HG02610 (cell line): ENCODE measurements at regions not wholly inside any gene's neighbourhood (a gene's known extent, or its start where the extent isn't known, plus 50 kb on each side); places are given as distances from the start of the nearest gene placed in this dataset.
"Not testable (repeated sequence)": the region's sequence is repeated elsewhere in the genome, so short reads cannot be mapped to it uniquely, and the experiment has no call there.

Source experiments
- ATAC-seq: cut with Tn5 transposase; IDR thresholded peaks from one replicate; pipeline ENCODE4 v1.9.1; 2021; ENCODE audit warnings: mild to moderate bottlenecking, moderate library complexity; ENCODE audit not compliant: unreplicated experiment

DNA sequence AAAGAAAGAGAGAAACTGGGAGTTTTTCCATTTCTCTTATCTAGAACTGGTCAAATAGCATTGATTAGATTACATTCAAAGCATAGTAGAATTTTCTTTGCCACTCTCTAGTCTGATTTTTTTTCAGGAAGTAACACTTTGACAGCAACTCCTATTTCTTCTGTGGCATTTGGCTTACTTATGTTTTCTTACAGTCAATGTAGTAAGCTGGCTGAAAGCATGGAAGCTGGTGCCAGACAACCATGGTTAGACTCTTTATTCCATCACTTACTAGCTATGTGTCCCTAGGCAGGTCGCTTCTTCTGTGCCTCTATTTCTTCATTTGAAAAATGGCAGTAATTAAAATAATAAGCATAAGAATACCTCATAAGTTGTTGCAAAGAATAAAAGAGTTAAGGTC lies 54.2 kb upstream of the OPRM1 start:
- no peak for ATAC-seq

DNA sequence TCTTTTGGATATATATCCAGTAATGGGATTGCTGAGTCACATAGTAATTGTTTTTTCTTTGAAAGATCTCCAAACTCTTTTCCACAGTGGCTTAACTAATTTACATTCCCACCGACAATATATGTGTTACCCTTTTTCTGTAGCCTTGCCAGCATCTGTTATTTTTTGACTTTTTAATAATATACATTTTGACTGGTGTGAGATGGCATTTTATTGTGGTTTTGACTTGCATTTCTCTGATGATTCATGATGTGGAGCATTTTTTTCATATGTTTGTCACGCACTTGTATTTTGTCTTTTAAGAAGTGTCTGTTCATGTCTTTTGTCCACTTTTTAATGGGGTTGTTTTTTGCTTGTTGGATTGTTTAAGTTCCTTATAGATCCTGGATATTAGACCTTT lies 58.9 kb upstream of the OPRM1 start:
- ATAC-seq: no peak

DNA sequence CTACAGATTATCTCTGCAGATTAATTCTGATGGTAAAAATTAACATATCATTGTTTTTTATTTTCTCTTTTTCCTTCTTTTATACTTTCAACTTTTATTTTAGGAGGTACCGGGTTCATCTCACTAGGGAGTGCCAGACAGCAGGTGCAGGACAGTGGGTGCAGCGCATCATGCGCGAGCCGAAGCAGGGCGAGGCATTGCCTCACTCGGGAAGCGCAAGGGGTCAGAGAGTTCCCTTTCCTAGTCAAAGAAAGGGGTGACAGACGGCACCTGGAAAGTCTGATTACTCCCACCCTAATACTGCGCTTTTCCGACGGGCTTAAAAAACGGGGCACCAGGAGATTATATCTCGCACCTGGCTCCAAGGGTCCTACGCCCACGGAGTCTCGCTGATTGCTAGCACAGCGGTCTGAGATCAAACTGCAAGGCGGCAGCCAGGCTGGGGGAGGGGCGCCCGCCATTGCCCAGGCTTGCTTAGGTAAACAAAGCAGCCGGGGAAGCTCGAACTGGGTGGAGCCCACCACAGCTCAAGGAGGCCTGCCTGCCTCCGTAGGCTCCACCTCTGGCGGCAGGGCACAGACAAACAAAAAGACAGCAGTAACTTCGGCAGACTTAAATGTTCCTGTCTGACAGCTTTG lies 60.0 kb upstream of the OPRM1 start:
- not testable (repeated sequence) for ATAC-seq

DNA sequence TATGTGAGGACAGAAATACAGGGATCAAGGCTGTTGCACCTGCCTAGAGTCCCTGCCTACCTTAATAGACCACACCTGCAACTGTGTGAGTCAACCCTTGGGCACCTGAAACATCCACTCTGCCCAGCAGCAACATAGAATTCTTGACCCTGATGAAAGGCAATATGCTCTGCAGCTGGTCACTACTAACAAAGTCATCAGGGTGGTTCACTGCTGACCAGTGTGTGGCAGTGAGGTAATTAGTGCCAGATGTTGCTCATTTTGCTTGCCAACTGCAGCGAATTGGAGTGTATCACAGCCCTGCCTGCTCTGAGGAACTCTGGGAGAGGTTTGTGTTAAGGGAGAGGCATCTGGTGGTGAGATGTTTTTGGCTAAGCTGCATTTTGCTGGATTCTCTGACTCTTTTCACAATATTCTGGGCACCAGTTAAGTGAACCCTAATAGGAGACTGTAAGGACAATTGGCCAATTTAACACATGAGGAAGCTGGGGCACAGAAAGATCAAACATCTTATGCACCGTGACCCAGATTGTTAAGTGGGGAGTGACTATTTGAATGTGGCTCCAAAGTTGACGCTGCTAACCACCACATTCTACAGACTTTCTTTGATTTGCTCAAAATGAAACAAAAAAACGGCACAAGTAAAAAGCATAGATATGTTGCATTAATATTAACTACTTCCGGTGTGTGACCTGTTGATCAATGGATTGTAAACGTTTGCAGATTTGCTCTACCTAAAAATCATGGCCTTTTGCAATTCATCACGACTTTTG lies 61.9 kb upstream of the OPRM1 start:
- peak; percentile 90 for ATAC-seq

DNA sequence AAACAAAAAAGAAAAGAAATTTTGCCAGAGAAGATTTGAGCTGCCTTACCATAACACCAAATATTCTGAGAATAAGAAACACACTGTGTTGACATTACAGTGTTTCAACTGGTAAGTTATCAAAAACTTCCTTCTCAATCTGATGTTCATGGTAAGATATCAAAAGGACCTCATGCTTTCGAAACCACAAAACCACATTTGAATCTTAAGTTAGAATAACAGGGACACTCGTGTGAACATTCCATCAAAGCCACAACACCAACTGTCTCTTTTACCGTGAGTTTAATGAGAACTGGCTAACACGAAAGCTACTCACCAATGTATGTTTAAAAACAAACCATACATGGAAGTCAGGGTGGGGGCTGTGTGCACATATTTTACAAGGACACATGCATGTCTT lies 73.0 kb upstream of the OPRM1 start:
- ATAC-seq: no peak

DNA sequence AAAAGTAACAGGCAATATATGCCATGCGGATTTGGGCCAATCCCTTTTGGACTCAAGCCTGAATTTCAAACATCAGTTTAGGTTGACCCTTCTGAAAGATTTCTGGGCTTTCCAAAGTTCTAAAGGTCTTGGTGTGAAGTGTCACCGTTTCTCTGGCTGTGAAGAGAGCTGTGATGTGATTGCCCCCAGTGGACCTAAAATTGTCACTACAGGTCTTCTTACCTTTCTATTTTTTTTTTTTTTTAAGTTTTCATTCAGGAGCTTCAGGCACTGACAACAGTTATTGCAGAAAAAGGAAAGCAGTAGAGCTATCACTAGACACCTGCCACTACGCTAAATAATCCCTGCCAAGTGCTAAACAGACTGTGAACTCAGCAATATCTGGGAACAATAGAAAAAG lies 75.7 kb upstream of the OPRM1 start:
- ATAC-seq: no peak

DNA sequence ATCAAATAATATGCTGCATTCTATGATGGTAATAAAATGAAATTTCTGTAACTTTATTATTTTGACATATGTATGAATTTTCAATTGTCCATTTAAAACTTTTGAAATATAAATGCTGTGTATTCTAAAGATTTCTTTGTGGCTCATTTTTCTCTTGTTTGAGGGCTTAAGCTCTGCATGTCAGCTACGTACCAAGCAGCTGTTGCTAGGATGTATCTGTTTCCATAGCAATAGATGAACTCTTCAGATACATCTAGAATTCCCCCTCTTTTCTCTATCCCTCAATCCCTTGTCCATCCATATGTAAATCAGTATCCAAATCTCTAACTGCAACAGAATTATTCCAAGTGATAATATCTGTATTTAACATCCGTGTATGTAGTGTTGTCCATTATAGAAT lies 76.5 kb upstream of the OPRM1 start:
- no peak for ATAC-seq

DNA sequence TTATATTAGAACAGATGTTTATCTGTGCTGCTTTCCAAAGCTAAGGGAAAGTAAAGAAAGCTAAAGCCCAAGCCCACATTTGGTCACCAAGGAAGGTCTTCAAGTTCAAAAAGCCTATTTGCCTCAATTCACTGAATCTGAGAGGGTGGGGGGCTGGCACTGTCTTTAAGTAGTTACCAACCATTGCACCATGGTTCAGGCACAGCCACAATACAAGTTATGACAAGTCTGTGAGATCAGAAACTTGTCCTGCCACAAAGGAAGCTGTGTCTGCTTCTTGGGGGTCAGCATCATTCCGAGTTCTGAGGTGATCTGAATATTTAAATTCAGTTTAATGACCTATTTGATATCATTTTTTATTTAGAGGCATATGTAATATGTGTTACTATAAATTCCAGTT lies 78.3 kb upstream of the OPRM1 start:
- ATAC-seq: no peak

DNA sequence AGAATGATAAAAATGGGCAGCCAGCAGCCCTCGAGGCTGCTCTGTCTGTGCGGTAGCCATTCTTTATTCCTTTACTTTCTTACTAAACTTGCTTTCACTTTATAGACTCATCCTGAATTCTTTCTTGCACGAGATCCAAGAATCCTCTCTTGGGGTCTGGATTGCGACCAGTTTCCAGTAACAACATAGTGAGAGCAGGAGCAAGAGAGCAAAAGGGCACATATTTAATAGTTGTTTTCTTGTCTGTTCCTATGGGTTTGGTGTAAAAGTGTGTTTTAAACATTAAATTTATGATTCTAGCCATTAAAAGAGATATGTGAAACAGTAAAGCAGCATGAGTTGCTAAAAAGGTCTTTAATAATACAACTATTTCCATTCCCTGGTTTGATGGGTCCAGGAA lies 78.8 kb upstream of the OPRM1 start:
- no peak for ATAC-seq

DNA sequence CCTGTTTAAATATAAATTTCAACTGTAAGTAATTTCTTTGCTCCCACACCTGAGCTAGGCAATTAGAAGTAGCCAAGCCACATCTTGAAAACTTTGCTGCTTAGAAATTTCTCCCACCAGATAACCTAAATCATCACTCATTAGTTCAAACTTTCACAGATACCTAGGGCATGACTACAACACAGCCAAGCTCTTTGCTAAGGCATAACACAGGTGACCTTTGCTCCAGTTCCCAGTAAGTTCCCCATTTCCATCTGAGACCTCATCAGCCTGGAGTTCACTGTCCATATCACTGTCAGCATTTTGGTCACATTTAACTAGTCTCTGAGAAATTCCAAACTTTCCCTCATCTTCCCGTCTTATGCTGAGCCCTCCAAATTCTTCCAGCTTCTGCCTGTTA lies 79.8 kb upstream of the OPRM1 start:
- no peak for ATAC-seq

DNA sequence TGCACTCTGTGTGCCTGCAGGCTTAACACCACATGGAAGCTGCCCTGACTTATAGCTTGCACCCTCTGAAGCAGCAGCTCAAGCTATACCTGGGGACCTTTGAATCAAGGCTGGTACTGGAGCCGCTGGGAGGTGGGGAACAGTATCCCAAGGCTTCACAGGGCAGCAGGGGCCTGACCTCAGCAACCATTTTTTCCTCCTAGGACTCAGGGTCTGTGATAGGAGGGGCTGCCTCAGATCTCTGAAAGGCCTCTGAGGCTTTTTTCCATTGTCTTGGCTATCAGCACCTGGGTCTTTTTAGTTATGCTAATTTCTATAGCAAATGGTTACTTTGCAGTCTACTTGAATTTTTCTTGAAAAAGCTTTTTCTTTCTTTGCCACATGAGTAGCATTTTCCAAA lies 80.2 kb upstream of the OPRM1 start:
- ATAC-seq: no peak

DNA sequence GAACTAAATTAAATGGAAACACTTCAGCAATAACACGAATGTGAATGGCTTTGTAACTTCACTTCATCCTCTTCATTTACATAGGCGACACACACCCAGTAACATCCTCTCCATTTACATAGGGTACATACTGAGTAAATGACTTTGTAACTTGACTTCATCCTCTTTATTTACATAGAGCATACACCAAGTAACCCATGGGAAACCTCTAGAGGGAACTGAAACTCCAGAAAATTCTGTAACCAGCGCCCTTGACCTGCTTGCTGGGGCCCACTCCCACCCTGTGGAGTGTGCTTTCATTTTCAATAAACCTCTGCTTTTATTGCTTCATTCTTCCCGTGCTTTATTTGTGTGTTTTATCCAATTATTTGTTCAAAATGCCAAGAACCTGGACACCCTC lies 81.6 kb upstream of the OPRM1 start:
- ATAC-seq: peak; percentile 89

DNA sequence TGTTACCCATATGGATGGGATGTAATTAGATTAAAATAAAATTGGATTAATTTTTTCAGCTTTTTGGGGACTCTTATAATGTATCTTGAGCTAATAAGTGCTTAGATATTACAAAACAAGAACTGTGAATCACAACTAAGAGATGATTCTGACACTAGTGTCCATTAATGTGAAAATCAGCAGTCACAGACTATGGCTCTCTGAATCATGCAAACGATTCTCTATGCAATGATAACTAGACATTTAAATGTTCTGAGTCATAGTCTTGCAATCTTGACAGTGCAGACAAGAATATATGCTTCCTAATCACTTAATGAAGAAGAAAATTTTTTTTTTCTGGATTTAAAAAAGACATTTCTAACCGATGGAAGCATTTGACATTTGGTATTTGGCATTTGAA lies 82.2 kb upstream of the OPRM1 start:
- ATAC-seq: no peak

DNA sequence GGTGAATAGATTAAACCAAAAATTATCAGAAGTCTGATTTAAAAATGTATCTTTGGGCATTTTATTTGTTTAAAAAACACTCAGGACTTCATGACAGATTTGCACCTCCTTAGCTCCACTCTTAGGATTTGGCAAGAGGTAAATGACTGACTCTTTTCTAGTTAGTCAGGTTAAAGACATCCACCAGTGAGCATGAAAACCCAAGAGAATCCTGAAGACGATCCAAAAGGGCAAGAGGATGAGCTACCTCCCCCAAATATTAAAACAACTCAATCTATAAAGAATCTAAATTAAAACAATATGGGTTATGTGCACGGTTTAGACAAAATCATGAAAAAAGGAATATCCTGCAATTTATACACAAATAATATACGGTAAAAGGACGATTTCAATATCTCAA lies 89.4 kb upstream of the OPRM1 start:
- no peak for ATAC-seq

DNA sequence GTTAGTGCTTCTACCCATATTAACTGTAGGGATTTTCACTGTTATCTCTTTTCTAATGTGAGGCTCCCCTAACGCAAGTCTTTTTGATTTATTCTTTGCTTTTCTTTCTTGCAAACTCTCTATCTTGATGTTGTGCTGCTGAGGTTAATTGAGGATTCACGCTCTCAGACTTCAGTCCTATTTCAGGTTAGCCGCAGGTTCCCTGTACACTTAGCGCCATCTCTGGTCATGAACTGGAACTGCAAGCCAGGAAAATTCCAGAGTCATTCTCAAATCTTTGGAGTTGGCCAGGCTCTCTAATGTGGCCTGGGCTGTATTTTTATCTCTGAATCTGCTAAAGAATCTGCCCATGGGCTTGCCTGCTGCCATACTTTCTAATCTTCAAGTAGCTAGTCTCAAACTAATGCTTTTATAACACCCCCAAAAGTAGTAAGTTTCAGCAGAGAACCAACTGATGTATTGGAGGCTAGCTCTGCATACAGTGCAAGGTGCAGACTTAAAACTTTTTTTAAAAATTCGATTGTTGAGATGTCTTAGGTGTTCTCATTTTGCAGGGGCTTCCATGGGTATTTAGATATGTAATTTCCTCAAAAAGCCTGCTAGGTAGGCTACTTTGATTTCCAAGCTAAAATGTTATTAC lies 91.1 kb upstream of the OPRM1 start:
- ATAC-seq: peak; percentile 56

DNA sequence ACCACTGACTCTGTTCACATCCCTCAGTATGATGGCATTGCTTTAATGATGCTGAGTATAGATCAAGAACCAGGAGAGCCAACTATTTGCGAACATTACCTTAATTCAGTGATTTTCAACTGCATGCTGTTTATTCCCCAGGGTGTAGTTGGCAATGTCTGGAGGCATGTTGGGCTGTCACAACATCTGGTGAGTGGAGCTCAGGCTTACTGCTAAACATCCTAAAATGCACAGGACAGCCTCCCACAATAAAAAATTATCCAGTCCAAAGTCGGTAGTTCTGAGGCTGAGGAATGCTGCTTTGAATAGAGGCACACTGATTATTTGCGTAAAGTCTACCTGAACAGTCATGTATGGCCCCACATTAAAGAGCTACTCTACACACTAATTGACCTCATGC lies 94.8 kb upstream of the OPRM1 start:
- ATAC-seq: no peak

DNA sequence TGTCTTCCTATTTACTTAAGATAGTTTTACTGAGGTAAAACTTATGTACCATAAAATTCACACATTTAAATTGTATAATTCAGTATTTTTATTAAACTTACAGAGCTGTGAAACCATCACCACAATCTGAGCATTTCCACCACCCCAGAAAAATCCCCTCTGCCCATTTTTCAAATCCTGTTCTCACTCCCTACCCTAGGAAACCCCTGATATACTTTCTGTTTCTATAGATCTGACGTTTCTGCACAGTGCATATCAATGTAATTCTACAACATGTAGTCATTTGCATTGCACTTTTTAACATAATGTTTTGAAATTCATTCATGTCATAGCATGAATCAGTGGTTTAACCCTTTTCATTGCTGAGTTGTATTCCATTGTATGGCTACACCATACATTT lies 96.7 kb upstream of the OPRM1 start:
- peak; percentile 82 for ATAC-seq

DNA sequence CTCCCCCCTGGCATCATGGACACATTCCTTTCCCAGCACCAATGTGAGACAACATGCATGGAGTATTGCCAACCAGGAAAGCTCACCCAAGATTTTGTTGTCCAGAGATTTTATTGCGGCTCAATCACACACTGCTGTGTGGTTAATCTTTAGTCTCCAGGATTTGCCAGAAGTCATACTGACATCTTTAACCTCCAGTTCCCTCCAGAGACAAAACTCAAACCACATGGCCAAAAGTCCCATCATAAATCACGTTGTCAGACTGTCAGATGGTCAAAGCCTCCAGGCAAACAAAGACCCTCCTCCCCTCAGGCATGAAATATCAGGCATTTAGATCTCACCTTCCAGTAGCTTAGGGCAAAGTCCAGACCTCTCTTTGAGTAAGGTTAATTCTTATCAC lies 97.3 kb upstream of the OPRM1 start:
- no peak for ATAC-seq

DNA sequence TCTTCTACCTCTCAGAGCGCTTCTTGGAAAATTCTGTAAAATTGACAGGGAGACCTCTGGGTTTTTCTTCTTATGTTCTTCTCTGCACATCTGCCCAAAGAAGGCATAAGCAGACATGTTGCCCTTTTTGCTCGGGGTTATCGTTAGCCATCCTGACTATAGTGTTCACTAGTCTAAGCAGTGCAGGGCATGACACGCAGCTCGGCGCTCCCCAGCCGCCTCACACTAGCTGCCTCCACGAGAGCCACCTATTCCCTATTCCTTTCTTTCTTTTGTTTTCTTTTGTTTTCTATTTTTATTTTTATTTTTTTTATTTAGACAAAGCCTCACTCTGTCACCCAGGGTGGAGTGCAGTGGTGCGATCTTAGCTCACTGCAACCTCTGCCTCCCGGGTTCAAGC lies 100.2 kb upstream of the OPRM1 start:
- ATAC-seq: no peak

DNA sequence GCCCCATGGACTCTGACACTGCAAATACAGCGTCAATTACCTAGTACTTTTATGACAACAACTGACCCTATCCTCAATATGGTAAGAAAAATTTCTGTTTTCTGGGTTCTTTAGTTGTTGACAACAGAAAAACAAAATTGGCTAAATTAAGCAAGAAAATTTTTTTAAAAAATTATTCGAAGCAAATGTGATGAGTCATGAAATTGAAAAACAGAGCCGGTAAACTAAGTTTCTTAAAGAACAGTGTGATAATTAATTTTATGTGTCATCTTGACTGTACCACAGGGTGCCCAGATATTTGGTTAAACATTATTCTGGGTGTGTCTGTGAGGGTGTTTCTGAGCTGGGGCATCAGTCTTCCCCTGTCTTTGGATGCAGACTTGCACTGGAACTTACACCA lies 107.6 kb upstream of the OPRM1 start:
- ATAC-seq: no peak

DNA sequence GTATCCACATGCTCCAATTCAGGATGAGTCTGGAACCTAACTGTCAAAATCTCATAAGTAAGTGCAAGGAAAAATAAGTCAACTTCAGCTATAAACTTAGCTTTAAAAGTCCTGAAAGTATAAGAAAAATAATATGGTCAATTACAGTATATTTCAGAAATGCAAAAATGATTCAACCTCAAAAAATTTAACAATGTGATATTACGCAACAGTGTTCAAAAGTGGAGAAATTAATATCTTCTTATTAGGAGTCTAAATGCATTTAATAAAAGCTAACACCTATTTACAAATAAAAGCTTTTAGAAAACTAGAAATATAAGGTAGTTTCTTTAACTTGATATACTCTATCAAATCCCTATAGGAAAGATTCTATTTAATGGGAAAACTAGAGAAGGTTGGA lies 111.2 kb upstream of the OPRM1 start:
- no peak for ATAC-seq

DNA sequence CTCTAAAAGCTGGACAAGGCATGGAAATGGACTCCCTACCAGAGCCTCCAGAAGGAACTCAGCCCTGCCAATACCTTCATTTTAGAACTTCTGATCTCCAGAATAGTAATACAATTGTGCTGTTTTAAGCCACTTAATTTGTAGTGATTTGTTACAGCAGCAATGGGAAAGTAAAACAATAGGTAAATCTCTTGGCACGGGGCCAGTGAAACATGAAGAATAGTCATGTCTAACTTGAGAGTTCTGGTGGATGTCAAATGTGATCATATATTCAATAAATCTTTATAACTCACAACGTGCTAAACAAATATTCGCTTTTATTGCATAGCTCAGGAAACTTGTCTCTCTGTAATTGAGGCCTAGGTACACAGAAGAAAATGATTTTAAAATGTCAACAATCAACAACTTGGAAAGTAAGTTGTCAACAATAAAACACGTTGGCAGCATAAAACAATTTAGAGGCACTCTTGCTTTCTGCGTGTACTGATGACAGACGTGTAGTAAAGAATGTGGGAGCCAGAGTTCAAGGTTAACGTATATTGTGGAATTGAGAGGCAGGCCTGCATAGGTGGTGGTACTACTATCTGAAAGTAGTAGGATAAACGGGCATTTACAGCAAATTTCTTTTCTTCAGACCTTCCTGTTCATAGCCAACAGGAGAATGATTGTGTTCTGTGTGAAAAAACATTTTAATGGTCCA lies 140.5 kb upstream of the OPRM1 start:
- no peak for ATAC-seq
